PFSK-1 (cell line): ENCODE measurements at regions not wholly inside any gene's neighbourhood (a gene's known extent, or its start where the extent isn't known, plus 50 kb on each side); places are given as distances from the start of the nearest gene placed in this dataset.

Experiments
- FOXP2 ChIP-seq: optimal IDR thresholded peaks from 2 replicates; pipeline ENCODE3; 2011; ENCODE audit warnings: borderline replicate concordance, control low read depth, inconsistent platforms; ENCODE audit not compliant: insufficient read depth; ENCODE audit errors: extremely low read length, extremely low read depth
- POLR2AphosphoS5 ChIP-seq: IDR thresholded peaks from 2 replicates; pipeline ENCODE4 v1.6.1; 2012; ENCODE audit warnings: low read depth, mild to moderate bottlenecking, control low read depth, low read length, moderate library complexity
- REST ChIP-seq, 2 experiments: IDR thresholded peaks; 2 replicates each; pipeline versions ENCODE4 v1.6.1 to v1.8.0; 2011 to 2012; ENCODE audit warnings: low read depth in 2 of 2, low read length in 2 of 2, control low read depth in 1 of 2, inconsistent platforms in 1 of 2, mild to moderate bottlenecking in 1 of 2, moderate library complexity in 1 of 2; ENCODE audit not compliant: insufficient read depth in 1 of 2
- TAF1 ChIP-seq: IDR thresholded peaks from 2 replicates; pipeline ENCODE4 v1.6.1; 2012; ENCODE audit warnings: low read length, control low read depth, borderline replicate concordance; ENCODE audit not compliant: insufficient read depth

- TF ChIP-seq POLR2AphosphoS5 (no peak), TAF1 (no peak), REST (IDR thresholded peaks at IDR 0.05; ENCODE audit: insufficient read depth in 1 of 2, low read depth in 2 of 2, low read length in 2 of 2) (no peak), FOXP2 (no peak)
These were observed 1389.8 kb upstream of the ZEB2 start for GRCh38 chr2:145909766-145910165.
